ENCODE measurements at regions not wholly inside any gene's neighbourhood (a gene's known extent, or its start where the extent isn't known, plus 50 kb on each side); places are given as distances from the start of the nearest gene placed in this dataset.

- H2BK12ac ChIP-seq (ENCODE audit: low read depth, low read length): peak overlapping the region; percentile 56; the same call in 1 of the 2 replicates
- no peak overlapping the region for H3K4me3 ChIP-seq (ENCODE audit: extremely low read depth in 1 of 4, insufficient read depth in 2 of 4, low read depth in 3 of 4, low read length in 4 of 4)
- peaks cover 0 to 3% of the 10 kb centered on the region in 2 experiments; a peak in 1 of 4 replicates for H3K9me3 ChIP-seq (ENCODE audit: insufficient read depth in 2 of 2, low read depth in 1 of 2, low read length in 1 of 2)
- H4K8ac ChIP-seq (ENCODE audit: extremely low read depth, insufficient read depth, low read length): no peak overlapping the region
- H3K27me3 ChIP-seq (replicated peaks in 1 of 4; ENCODE audit: control insufficient read depth in 3 of 4, extremely low read depth in 1 of 4, insufficient read depth in 3 of 4, low read length in 3 of 4): no peaks in the 10 kb centered on the region; a peak in 1 of 7 replicates
- H2BK5ac ChIP-seq (ENCODE audit: low read depth, low read length): no peak overlapping the region
- H2BK15ac ChIP-seq (ENCODE audit: low read length): no peak overlapping the region
- no peak overlapping the region for H3K4ac ChIP-seq (replicated peaks; ENCODE audit: insufficient read length, low read depth, low read length)
- no peak overlapping the region for H2BK120ac ChIP-seq (replicated peaks; ENCODE audit: low read depth, low read length)
- H4K5ac ChIP-seq (ENCODE audit: insufficient read length, low read depth, low read length): no peak overlapping the region
- no peak overlapping the region for H3K14ac ChIP-seq (ENCODE audit: insufficient read length)
- no peak for DNase-seq (ENCODE audit: low read depth in 1 of 2, low spot score in 2 of 2)
- H3K4me1 ChIP-seq (replicated peaks in 1 of 4; ENCODE audit: control insufficient read depth in 3 of 4, insufficient read depth in 4 of 4, low read length in 3 of 4): peaks cover 0 to 7% (median 0%) of the 10 kb centered on the region in 4 experiments; a peak in 5 of 7 replicates
- POLR2A ChIA-PET (ENCODE audit: partially characterized antibody): no interaction called here
- H4K20me1 ChIP-seq (replicated peaks in 1 of 2; ENCODE audit: control insufficient read depth in 1 of 2, insufficient read depth in 2 of 2, low read length in 2 of 2): no peaks in the 10 kb centered on the region
- no peak overlapping the region for H3K27ac ChIP-seq (ENCODE audit: low read depth, low read length)
- H3K79me2 ChIP-seq (ENCODE audit: control insufficient read depth in 1 of 2, insufficient read depth in 2 of 2, low read length in 2 of 2): no peaks in the 10 kb centered on the region
- H3K79me1 ChIP-seq (ENCODE audit: low read depth, low read length): no peaks in the 10 kb centered on the region
- H2AFZ ChIP-seq (ENCODE audit: low read length): no peak overlapping the region
- H2BK20ac ChIP-seq (ENCODE audit: low read length): no peak overlapping the region
- 88% methylated on average over 7 of the region's 7 CpGs; no CpG with 5 or more reads in 1 of the 2 experiments for WGBS, 2 experiments (ENCODE audit: extremely low coverage in 1 of 2, insufficient coverage in 1 of 2, insufficient read length in 1 of 2, insufficient replicate concordance in 2 of 2, low coverage in 1 of 2, low lambda C conversion rate in 2 of 2, missing lambda C conversion rate in 1 of 2)
- no peaks in the 10 kb centered on the region for H3K36me3 ChIP-seq (ENCODE audit: control insufficient read depth in 2 of 4, insufficient read depth in 4 of 4, low read length in 3 of 4)
- H4K91ac ChIP-seq (replicated peaks; ENCODE audit: insufficient read length, low read length): no peak overlapping the region
- H2AK5ac ChIP-seq (ENCODE audit: low read depth, low read length): no peak overlapping the region
- FAIRE-seq: no peak
- H3K56ac ChIP-seq (replicated peaks; ENCODE audit: insufficient read length, low read depth, low read length): no peak overlapping the region
- no peak overlapping the region for H3K4me2 ChIP-seq (ENCODE audit: insufficient read depth in 1 of 2, low read depth in 2 of 2, low read length in 2 of 2)
- H3K23ac ChIP-seq (ENCODE audit: insufficient read length): no peak overlapping the region
- no peak overlapping the region; the same call in 1 of the 2 replicates for H3K18ac ChIP-seq (ENCODE audit: extremely low read depth, low read length)
- no peak overlapping the region for H3K9ac ChIP-seq (replicated peaks in 1 of 4; ENCODE audit: extremely low read depth in 1 of 4, low read depth in 3 of 4, low read length in 3 of 4)
- CTCF ChIA-PET (ENCODE audit: partially characterized antibody): interaction anchor here (0.7 kb wide), 1 partner anchor 14 kb away, joined by 4 read pairs; no protein-coding TSS in a partner anchor
- no peaks in the 10 kb centered on the region for H3K23me2 ChIP-seq (ENCODE audit: low read depth, low read length)
- TF ChIP-seq HDAC6 (IDR thresholded peaks at IDR 0.05; ENCODE audit: low read depth, low read length): no peak
- no peak for TF ChIP-seq SIX5 (IDR thresholded peaks at IDR 0.05; ENCODE audit: low read depth, low read length)
- no peak for TF ChIP-seq NANOG (IDR thresholded peaks at IDR 0.05; ENCODE audit: insufficient read depth, low read depth, low read length, poor library complexity, severe bottlenecking)
- TF ChIP-seq POLR2A (IDR thresholded peaks at IDR 0.05; ENCODE audit: control extremely low read depth in 1 of 2, low read depth in 2 of 2, low read length in 2 of 2): no peak
- no peak for TF ChIP-seq RFX5 (IDR thresholded peaks at IDR 0.05; ENCODE audit: borderline replicate concordance, low read depth, low read length)
- no peak for TF ChIP-seq BACH1 (IDR thresholded peaks at IDR 0.05; ENCODE audit: low read length)
- no peak for TF ChIP-seq RBBP5 (IDR thresholded peaks at IDR 0.05; ENCODE audit: borderline replicate concordance, low read depth, low read length)
- no peak for TF ChIP-seq GABPA (IDR thresholded peaks at IDR 0.05; ENCODE audit: borderline replicate concordance, insufficient read depth, low read length)
- no peak for TF ChIP-seq SP1 (IDR thresholded peaks at IDR 0.05; ENCODE audit: low read depth, low read length)
- no peak for TF ChIP-seq CTBP2 (IDR thresholded peaks at IDR 0.05; ENCODE audit: borderline replicate concordance, insufficient read depth, insufficient read length, low read length)
- no peak for TF ChIP-seq TBP (IDR thresholded peaks at IDR 0.05; ENCODE audit: low read depth, low read length)
- no peak for TF ChIP-seq JUN (IDR thresholded peaks at IDR 0.05; ENCODE audit: low read depth, low read length)
- no peak for TF ChIP-seq JUND (IDR thresholded peaks at IDR 0.05; ENCODE audit: low read length)
- TF ChIP-seq SIN3A (conservative IDR thresholded peaks at IDR 0.05 in 1 of 2, IDR thresholded peaks at IDR 0.05 in 1 of 2; ENCODE audit: low read depth in 1 of 2, low read length in 2 of 2): no peak
Measured at GRCh38 chr12:131363393-131363792, 347.5 kb upstream of the SFSWAP start.

All from H1 (cell line).